Cardiac fibroblast (primary cell): ENCODE measurements at regions not wholly inside any gene's neighbourhood (a gene's known extent, or its start where the extent isn't known, plus 50 kb on each side); places are given as distances from the start of the nearest gene placed in this dataset.

Experiments used
- DNase-seq, 2 donors: peaks; one replicate each; pipeline versions ENCODE4 v3.0.0 to v3.0.0-alpha.2; 2010; ENCODE audit warnings: low read depth in 2 of 2
- H3K4me3 ChIP-seq, 2 donors: replicated peaks in 1 of 2; 1 replicate in 1 of 2; 2 replicates in 1 of 2; pipeline ENCODE4 v1.5.1; 2011; ENCODE audit warnings: low read depth in 2 of 2, low read length in 2 of 2, mild to moderate bottlenecking in 2 of 2, moderate library complexity in 1 of 2
- CTCF ChIP-seq: IDR thresholded peaks from one replicate; pipeline ENCODE4 v1.5.1; 2011; ENCODE audit warnings: low read depth, mild to moderate bottlenecking, low read length, inconsistent platforms

- peak in 1 of 2 donors; percentile 9 for DNase-seq
- no peak overlapping the region for H3K4me3 ChIP-seq
- TF ChIP-seq CTCF: no peak
Observed at GRCh38 chr10:107502229-107502985, 337.9 kb upstream of the SORCS1 start.

- DNase-seq: peak in 1 of 2 donors; percentile 6
- no peak for TF ChIP-seq CTCF
- H3K4me3 ChIP-seq: no peak overlapping the region
Observed at GRCh38 chr10:107498983-107499382, 334.5 kb upstream of the SORCS1 start.

DNA sequence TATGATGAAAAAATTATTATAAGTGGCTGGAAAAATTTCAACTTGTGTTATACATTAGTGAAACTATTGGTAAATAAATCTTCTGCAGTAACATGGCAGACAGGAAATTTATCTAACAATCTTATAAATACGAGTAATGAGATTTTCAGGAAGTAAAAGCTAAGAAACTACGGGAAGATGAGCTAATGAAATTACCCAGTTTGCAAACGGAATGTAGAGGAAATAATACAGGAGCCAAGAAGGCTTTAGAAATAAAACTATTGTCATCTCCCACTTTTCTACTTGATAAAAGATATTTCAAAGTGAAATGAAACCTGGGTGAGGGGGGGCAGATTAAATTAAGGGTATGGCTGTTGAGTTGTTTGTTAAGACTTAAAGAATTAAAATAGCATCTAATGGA, 332.5 kb upstream of the SORCS1 start:
- DNase-seq: no peak
- H3K4me3 ChIP-seq: no peak overlapping the region
- no peak for TF ChIP-seq CTCF

DNA sequence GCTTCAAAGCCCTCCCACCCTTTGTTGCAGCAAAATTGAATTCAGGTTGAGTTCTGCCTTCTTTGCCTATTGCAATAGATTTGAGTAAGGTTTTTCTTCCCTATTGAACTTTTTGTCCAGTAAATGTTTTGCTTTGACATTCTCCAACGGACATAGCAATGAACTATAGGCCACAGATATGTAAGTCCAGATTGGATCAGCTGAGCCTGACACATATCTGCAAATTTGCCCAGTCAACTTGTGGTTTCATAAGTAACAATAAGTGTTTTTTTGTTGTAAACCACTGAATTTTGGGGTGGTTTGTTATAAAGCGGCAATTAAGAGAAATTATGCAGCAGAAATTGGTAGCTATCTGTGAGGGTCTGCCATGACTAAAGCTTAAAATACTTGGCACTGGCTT, 332.1 kb upstream of the SORCS1 start:
- TF ChIP-seq CTCF: no peak
- peak; percentile 2 to 46 for DNase-seq
- no peak overlapping the region for H3K4me3 ChIP-seq

DNA sequence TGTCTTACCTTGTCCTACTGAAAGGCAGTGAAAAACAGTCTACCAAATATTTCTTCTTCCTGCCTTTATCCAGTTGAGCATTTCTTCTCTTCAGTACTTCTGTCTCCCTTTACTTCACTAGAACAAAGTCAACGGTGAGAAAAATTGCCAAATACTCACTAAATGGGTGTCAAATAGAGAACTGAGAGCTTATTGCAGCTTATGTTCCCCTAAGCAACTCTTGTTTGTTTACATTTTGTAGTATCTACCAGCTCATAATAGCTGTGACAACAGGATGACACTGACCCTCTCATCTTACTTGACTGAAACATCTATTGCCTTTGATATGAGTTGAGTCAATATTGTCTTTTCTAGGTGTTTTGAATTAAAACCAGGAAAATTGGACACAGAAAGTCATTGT, 327.9 kb upstream of the SORCS1 start:
- H3K4me3 ChIP-seq: no peak overlapping the region
- no peak for TF ChIP-seq CTCF
- no peak for DNase-seq

GRCh38 chr10:107490389-107490788, 325.9 kb upstream of the SORCS1 start:
- no peak overlapping the region for H3K4me3 ChIP-seq
- no peak for TF ChIP-seq CTCF
- DNase-seq: no peak

- no peak overlapping the region for H3K4me3 ChIP-seq
- no peak for TF ChIP-seq CTCF
- DNase-seq: peak in 1 of 2 donors; percentile 17
Observed at GRCh38 chr10:107487284-107487683, 322.8 kb upstream of the SORCS1 start.
